Endothelial cell of umbilical vein (primary cell): ENCODE measurements at regions not wholly inside any gene's neighbourhood (a gene's known extent, or its start where the extent isn't known, plus 50 kb on each side); places are given as distances from the start of the nearest gene placed in this dataset.

Source experiments
- BruUV-seq: library from RNA; stranded (reverse); fragments of 400-500 nt; replicated peaks from 2 replicates; lab custom pipeline; 2021; lab: Mats Ljungman, UMichigan
- CTCF ChIA-PET: fragments of 300-600, 350-600 bp; sonication (Branson Sonifier 250); formaldehyde crosslinking; loops from one replicate; lab custom pipeline; 2021; ENCODE audit warnings: antibody characterized with exemption, inconsistent platforms; lab: Charles Lee
- POLR2A ChIA-PET: fragments of 300-600, 350-600 bp; sonication (Branson Sonifier 250); formaldehyde crosslinking; loops from one replicate; lab custom pipeline; 2021; ENCODE audit warnings: antibody characterized with exemption, inconsistent platforms; lab: Charles Lee
- DNase-seq: peaks from one replicate; pipeline ENCODE4 v3.0.0-alpha.2; 2011; ENCODE audit warnings: low read depth, low spot score
- FAIRE-seq: peaks from 2 replicates; lab custom pipeline; 2011; peaks lifted over from hg19 to GRCh38; lab: Jason Lieb, UNC
- H2AFZ ChIP-seq: 2 replicates; pipeline ENCODE4 v1.6.0; 2012; ENCODE audit warnings: low read depth, low read length, control low read depth, inconsistent platforms
- H3K27ac ChIP-seq: 2 replicates; pipeline ENCODE4 v1.5.1; 2011; ENCODE audit warnings: low read depth, mild to moderate bottlenecking, control low read depth, low read length, moderate library complexity; ENCODE audit not compliant: insufficient read depth
- H3K27me3 ChIP-seq, 2 experiments: 2 replicates each; pipeline versions ENCODE4 v1.6.0 to v1.6.1; 2011; ENCODE audit warnings: low read length in 2 of 2, mixed read lengths in 1 of 2; ENCODE audit not compliant: control insufficient read depth in 2 of 2, insufficient read depth in 2 of 2
- H3K36me3 ChIP-seq, 2 experiments: 2 replicates in 1 of 2; 3 replicates in 1 of 2; pipeline ENCODE4 v1.5.1; 2011; ENCODE audit warnings: low read length in 2 of 2, mild to moderate bottlenecking in 1 of 2, moderate library complexity in 1 of 2; ENCODE audit not compliant: control insufficient read depth in 2 of 2, insufficient read depth in 2 of 2; ENCODE audit errors: extremely low read depth in 1 of 2
- H3K4me1 ChIP-seq: 3 replicates; pipeline ENCODE4 v1.5.1; 2011; ENCODE audit warnings: mild to moderate bottlenecking, low read length; ENCODE audit not compliant: control insufficient read depth, insufficient read depth; ENCODE audit errors: extremely low read depth
- H3K4me2 ChIP-seq: 2 replicates; pipeline ENCODE4 v1.6.1; 2011; ENCODE audit warnings: low read length, control low read depth, mixed read lengths; ENCODE audit not compliant: insufficient read depth
- H3K4me3 ChIP-seq, 3 experiments: fragments of 200-600 bp in 1 of 3; sonication (generic), shearing (Covaris generic) in 1 of 3; replicated peaks in 1 of 3; 2 replicates each; pipeline ENCODE4 v1.5.1; 2011 to 2016; ENCODE audit warnings: control low read depth in 3 of 3, low read length in 3 of 3, mild to moderate bottlenecking in 2 of 3, inconsistent platforms in 1 of 3, low read depth in 1 of 3, moderate library complexity in 1 of 3; ENCODE audit not compliant: insufficient read depth in 1 of 3
- H3K79me2 ChIP-seq: 2 replicates; pipeline ENCODE4 v1.6.0; 2012; ENCODE audit warnings: low read length, inconsistent platforms; ENCODE audit not compliant: control insufficient read depth, insufficient read depth
- H3K9ac ChIP-seq: replicated peaks from 2 replicates; pipeline ENCODE3; 2011; ENCODE audit warnings: low read length, control low read depth; ENCODE audit not compliant: insufficient read depth; ENCODE audit errors: extremely low read depth
- H3K9me1 ChIP-seq: replicated peaks from 3 replicates; pipeline ENCODE4 v1.6.0; 2011; ENCODE audit warnings: mild to moderate bottlenecking, low read length; ENCODE audit not compliant: control insufficient read depth, insufficient read depth; ENCODE audit errors: extremely low read depth
- H3K9me3 ChIP-seq: replicated peaks from 2 replicates; pipeline ENCODE4 v1.5.1; 2012; ENCODE audit warnings: low read length, inconsistent platforms; ENCODE audit not compliant: control insufficient read depth, insufficient read depth
- H4K20me1 ChIP-seq: replicated peaks from 2 replicates; pipeline ENCODE3; 2011; ENCODE audit warnings: mild to moderate bottlenecking, low read length; ENCODE audit not compliant: control insufficient read depth, insufficient read depth; ENCODE audit errors: extremely low read depth
- EZH2 ChIP-seq: IDR thresholded peaks from 2 replicates; pipeline ENCODE4 v1.6.1; 2012; ENCODE audit warnings: borderline replicate concordance, low read depth, mild to moderate bottlenecking, moderate library complexity, low read length, inconsistent platforms; ENCODE audit not compliant: severe bottlenecking
- FOS ChIP-seq: IDR thresholded peaks from 2 replicates; pipeline ENCODE4 v1.6.1; 2011; ENCODE audit warnings: mild to moderate bottlenecking, low read length, moderate library complexity, borderline replicate concordance; ENCODE audit not compliant: insufficient read depth
- GATA2 ChIP-seq: IDR thresholded peaks from 2 replicates; pipeline ENCODE4 v1.7.0; 2011; ENCODE audit warnings: low read depth, mild to moderate bottlenecking, moderate library complexity, mixed read lengths, low read length; ENCODE audit not compliant: insufficient read length, insufficient read depth
- JUN ChIP-seq: IDR thresholded peaks from 2 replicates; pipeline ENCODE4 v1.6.1; 2011; ENCODE audit warnings: borderline replicate concordance, low read depth; ENCODE audit not compliant: insufficient read length, insufficient read depth
- MYC ChIP-seq: IDR thresholded peaks from one replicate; pipeline ENCODE4 v1.6.1; 2011; ENCODE audit warnings: mild to moderate bottlenecking, low read depth, low read length
- POLR2A ChIP-seq: IDR thresholded peaks from 2 replicates; pipeline ENCODE4 v1.6.1; 2012; ENCODE audit warnings: low read depth, mild to moderate bottlenecking, control low read depth, low read length
- POLR2AphosphoS5 ChIP-seq: IDR thresholded peaks from 2 replicates; pipeline ENCODE4 v1.6.1; 2012; ENCODE audit warnings: low read depth, mild to moderate bottlenecking, control low read depth, low read length, moderate library complexity; ENCODE audit not compliant: insufficient read depth
- dilution Hi-C: fragments of 300-500 bp; cut with MboI; formaldehyde crosslinking; loops from one replicate; pipeline ENCODE4 v1.15.0; 2019; ENCODE audit warnings: low sequenced_read_pairs; ENCODE audit not compliant: extremely low pct_ligation_motif_present
- intact Hi-C: fragments of 100-400 bp; cut with micrococcal nuclease; formaldehyde crosslinking; loops from one replicate; pipeline ENCODE4 v1.10.0; 2022
- TF ChIP-seq, protein P1 (sequence below), 2 donors: IDR thresholded peaks; 1 replicate in 1 of 2; 2 replicates in 1 of 2; pipeline ENCODE4 v1.5.1; 2011; ENCODE audit warnings: low read length in 2 of 2, mild to moderate bottlenecking in 2 of 2, moderate library complexity in 2 of 2, control low read depth in 1 of 2, inconsistent platforms in 1 of 2, low read depth in 1 of 2; ENCODE audit not compliant: insufficient read depth in 1 of 2; ENCODE audit errors: extremely low read depth in 1 of 2
- TF ChIP-seq, protein P2 (sequence below): IDR thresholded peaks from 2 replicates; pipeline ENCODE4 v1.6.1; 2011; ENCODE audit not compliant: insufficient read depth, insufficient read length

DNA sequence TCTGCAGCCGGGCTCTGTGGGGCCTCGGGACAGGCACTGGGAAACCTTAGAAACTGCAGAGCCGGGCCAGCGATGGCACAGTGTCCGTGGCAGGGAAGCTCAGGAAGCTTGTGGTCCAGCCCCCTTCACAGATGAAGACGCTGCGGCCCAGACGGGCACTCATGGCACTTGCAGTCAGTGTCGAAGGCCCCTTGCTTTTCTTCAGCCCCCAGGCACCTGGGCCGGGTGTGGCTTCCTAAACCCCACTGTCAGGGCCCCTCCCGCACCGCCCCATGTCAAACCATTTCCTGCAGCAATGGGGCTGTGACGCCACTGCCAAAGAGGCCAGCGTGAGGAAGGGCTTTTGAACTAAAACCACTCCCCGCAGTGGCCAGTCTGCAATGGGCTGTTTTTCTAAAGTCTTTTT is 164.0 kb downstream of the LAT start:
- ChIA-PET POLR2A (no interaction called here), CTCF (no interaction called here)
- DNase-seq = no peak
- Histone ChIP-seq H3K9me3 (no peaks in the 10 kb centered on the region), H3K4me1 (peaks cover 8% of the 10 kb centered on the region), H3K9ac (no peak overlapping the region), H3K4me2 (no peak overlapping the region), H3K27me3 (no peaks in the 10 kb centered on the region), H3K79me2 (no peaks in the 10 kb centered on the region), H4K20me1 (no peaks in the 10 kb centered on the region), H2AFZ (no peak overlapping the region), H3K27ac (no peak overlapping the region), H3K4me3 (no peak overlapping the region), H3K36me3 (no peaks in the 10 kb centered on the region), H3K9me1 (no peaks in the 10 kb centered on the region)
- no peak for FAIRE-seq
- intact Hi-C loops (no loop called here), dilution Hi-C loops (no loop called here)
- BruUV-seq = no TSS peak
- TF ChIP-seq POLR2AphosphoS5 (no peak), FOS (no peak), MYC (no peak), GATA2 (no peak), JUN (no peak), EZH2 (no peak), POLR2A (no peak)
- TF ChIP-seq, protein P1, sequence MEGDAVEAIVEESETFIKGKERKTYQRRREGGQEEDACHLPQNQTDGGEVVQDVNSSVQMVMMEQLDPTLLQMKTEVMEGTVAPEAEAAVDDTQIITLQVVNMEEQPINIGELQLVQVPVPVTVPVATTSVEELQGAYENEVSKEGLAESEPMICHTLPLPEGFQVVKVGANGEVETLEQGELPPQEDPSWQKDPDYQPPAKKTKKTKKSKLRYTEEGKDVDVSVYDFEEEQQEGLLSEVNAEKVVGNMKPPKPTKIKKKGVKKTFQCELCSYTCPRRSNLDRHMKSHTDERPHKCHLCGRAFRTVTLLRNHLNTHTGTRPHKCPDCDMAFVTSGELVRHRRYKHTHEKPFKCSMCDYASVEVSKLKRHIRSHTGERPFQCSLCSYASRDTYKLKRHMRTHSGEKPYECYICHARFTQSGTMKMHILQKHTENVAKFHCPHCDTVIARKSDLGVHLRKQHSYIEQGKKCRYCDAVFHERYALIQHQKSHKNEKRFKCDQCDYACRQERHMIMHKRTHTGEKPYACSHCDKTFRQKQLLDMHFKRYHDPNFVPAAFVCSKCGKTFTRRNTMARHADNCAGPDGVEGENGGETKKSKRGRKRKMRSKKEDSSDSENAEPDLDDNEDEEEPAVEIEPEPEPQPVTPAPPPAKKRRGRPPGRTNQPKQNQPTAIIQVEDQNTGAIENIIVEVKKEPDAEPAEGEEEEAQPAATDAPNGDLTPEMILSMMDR (IDR thresholded peaks at IDR 0.05; ENCODE audit: extremely low read depth in 1 of 2, insufficient read depth in 1 of 2, low read depth in 1 of 2, low read length in 2 of 2) = no peak
- TF ChIP-seq, protein P2, sequence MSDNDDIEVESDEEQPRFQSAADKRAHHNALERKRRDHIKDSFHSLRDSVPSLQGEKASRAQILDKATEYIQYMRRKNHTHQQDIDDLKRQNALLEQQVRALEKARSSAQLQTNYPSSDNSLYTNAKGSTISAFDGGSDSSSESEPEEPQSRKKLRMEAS = no peak
